Bronchial epithelial cell (primary cell): ENCODE measurements at regions not wholly inside any gene's neighbourhood (a gene's known extent, or its start where the extent isn't known, plus 50 kb on each side); places are given as distances from the start of the nearest gene placed in this dataset.
A peak's percentile ranks its signal among the peaks of the same experiment; 100 is the strongest.

Source experiments
- DNase-seq: peaks from one replicate; pipeline ENCODE4 v3.0.0-alpha.2; 2010; ENCODE audit warnings: low read depth
- FAIRE-seq: peaks from 2 replicates; lab custom pipeline; 2011; peaks lifted over from hg19 to GRCh38; lab: Jason Lieb, UNC
- H3K27me3 ChIP-seq: 2 replicates; pipeline ENCODE4 v1.5.1; 2011; ENCODE audit warnings: low read length; ENCODE audit not compliant: control insufficient read depth, insufficient read depth
- H3K36me3 ChIP-seq: 2 replicates; pipeline ENCODE4 v1.5.1; 2011; ENCODE audit warnings: low read length; ENCODE audit not compliant: control insufficient read depth, insufficient read depth
- H3K4me3 ChIP-seq: 2 replicates; pipeline ENCODE4 v1.5.1; 2011; ENCODE audit warnings: mild to moderate bottlenecking, low read depth, low read length, control low read depth
- TF ChIP-seq, protein P1 (sequence below): IDR thresholded peaks from 2 replicates; pipeline ENCODE4 v1.5.1; 2011; ENCODE audit warnings: mild to moderate bottlenecking, moderate library complexity, low read length, control low read depth, inconsistent platforms; ENCODE audit not compliant: insufficient read depth, severe bottlenecking

DNA sequence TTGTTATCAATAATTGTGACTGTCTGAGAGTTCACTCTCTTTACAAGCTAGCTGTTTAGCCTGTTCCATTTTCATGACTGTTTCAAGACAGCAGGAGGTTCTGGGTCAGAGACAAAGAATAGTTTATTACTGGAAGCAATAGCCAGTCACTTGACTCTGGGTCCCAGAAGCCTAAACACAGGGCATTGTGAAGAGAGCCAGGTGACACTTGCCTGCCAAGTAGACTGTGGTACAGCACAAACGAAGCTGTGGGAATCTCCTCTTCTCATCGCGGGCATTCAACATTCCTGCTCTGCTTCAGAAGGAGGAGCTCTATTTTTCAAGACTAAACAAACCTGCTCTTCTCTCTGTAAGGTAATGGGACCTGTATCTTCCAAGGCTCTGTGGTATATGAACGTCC lies 485.1 kb downstream of the TRIML1 start:
- DNase-seq (no peak), FAIRE-seq (no peak)
- no peak overlapping the region for H3K4me3 ChIP-seq

DNA sequence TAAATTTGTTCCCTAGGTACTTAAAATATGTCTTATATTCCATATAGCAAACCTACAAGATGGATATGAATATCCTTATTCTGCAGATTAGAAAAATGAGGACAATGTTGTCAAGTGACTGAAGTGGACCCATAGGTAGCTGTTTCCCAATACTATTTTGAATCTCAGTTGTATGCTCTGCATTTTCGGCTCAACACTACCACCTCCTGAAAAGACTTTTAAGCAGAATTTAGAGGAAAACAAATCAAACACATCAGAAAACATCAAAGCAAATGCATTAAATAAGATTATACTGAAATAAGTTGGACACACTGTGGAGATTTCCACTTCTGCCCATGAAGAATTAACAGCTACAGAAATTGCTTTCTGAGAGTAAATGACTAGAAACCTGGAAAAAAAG lies 488.7 kb downstream of the TRIML1 start:
- no peak overlapping the region for H3K4me3 ChIP-seq
- no peak for DNase-seq
- TF ChIP-seq, protein P1, sequence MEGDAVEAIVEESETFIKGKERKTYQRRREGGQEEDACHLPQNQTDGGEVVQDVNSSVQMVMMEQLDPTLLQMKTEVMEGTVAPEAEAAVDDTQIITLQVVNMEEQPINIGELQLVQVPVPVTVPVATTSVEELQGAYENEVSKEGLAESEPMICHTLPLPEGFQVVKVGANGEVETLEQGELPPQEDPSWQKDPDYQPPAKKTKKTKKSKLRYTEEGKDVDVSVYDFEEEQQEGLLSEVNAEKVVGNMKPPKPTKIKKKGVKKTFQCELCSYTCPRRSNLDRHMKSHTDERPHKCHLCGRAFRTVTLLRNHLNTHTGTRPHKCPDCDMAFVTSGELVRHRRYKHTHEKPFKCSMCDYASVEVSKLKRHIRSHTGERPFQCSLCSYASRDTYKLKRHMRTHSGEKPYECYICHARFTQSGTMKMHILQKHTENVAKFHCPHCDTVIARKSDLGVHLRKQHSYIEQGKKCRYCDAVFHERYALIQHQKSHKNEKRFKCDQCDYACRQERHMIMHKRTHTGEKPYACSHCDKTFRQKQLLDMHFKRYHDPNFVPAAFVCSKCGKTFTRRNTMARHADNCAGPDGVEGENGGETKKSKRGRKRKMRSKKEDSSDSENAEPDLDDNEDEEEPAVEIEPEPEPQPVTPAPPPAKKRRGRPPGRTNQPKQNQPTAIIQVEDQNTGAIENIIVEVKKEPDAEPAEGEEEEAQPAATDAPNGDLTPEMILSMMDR = no peak
- H3K27me3 ChIP-seq = no peaks in the 10 kb centered on the region
- no peak for FAIRE-seq
- H3K36me3 ChIP-seq = no peaks in the 10 kb centered on the region

More for the DNA sequence above, 485.1 kb downstream of the TRIML1 start:
- Histone ChIP-seq H3K36me3 (no peaks in the 10 kb centered on the region), H3K27me3 (no peaks in the 10 kb centered on the region)
- TF ChIP-seq, protein P1 = no peak

DNA sequence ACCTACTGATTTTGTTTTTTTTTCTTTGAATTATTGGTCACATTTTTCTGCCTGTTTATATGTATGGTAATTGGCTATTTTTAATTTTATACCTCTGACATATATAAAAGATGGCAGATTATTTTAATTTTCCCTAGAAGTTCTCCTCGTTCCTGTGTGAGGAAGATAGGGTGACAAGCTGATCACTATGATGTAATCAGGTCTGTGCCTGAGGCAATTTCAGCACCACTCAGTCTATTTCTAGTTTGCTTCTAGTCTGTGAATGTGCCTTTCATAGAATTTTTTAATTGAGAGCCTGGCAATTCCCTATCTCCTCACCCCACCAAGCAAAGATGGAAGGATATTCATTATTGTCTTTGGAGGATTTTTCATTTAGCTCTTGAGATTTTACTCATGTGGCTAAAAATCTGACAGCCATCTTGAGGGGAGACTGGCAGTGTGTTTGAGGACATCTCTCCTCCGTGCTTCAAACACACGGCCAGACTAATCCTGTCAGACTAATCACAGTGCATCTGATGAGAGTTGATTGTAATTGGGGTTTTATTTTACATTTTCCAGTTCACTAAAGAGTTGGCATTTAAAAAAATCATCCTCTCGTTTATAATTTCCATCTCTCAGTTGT lies 500.3 kb downstream of the TRIML1 start:
- FAIRE-seq = no peak
- TF ChIP-seq, protein P1 = no peak
- Histone ChIP-seq H3K27me3 (no peaks in the 10 kb centered on the region), H3K4me3 (no peak overlapping the region), H3K36me3 (no peaks in the 10 kb centered on the region)
- DNase-seq = no peak

DNA sequence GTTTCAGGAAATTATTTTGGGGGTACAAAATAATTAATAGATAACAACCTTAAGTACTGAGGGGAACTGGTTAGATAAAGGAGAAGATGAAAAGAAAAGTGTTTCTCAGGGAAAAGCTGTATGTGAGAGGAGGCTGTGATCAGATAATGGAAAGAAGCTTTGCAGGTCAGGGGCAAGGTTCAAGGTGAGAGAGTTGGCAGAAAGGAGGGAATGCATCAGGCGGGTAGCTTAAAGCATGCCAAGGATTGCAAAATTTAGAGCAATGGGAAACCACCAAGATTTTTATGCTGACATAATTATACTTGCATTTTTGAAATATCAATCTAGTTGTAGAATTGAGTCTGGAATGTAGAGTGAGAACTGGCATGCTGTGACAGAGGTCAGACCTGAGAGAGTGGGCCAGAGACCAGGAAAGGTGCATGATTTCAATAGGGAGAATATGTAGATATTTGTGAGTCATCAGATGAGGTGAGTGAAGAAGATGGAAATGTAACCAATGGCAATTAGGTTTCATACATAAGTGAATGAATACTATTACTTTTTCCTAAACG lies 508.7 kb downstream of the TRIML1 start:
- H3K4me3 ChIP-seq = no peak overlapping the region
- no peaks in the 10 kb centered on the region for H3K36me3 ChIP-seq
- TF ChIP-seq, protein P1 = no peak
- DNase-seq (peak; percentile 49), FAIRE-seq (no peak)
- H3K27me3 ChIP-seq = no peaks in the 10 kb centered on the region

DNA sequence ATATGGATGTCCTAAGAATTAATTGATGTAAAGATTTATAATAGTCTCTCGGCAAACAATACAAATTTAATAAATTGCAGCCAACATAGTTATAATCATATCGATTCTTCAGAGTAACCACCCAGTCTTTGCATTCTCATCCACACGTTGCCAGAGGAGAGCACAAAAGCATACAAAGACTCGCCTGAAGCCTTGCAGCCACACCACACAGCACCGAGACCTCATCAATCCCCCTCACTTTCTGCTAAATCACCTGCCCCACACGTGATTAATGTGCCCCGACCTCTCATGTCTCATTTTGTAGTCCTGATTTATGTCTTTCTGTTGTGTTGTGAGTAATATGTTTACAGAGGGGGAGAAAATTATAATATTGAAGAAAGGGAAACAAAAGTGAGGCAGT lies 510.4 kb downstream of the TRIML1 start:
- FAIRE-seq (no peak), DNase-seq (no peak)
- Histone ChIP-seq H3K36me3 (no peaks in the 10 kb centered on the region), H3K27me3 (no peaks in the 10 kb centered on the region), H3K4me3 (no peak overlapping the region)
- TF ChIP-seq, protein P1 = no peak

DNA sequence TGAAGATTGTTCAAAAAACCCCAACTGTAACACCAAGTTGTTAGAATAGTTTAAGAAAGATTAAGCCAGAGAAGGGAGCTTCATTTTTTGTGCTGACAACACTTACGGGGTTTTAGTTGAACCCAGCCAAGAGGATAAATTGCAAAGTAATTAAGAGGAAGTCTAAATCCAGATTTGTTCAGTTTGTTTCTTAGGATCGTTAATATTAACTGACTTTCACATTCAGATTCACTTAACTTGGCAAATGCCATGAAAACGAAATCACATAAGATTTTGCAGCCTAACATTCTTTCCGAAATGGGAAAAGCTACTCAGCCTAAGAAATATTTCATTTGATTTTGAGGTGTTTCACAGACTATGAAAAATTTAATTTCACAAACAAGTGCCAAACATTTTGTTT lies 511.3 kb downstream of the TRIML1 start:
- FAIRE-seq = no peak
- H3K4me3 ChIP-seq = no peak overlapping the region
- no peaks in the 10 kb centered on the region for H3K36me3 ChIP-seq
- TF ChIP-seq, protein P1 = no peak
- H3K27me3 ChIP-seq = no peaks in the 10 kb centered on the region
- DNase-seq = no peak
